ENCODE measurements at regions not wholly inside any gene's neighbourhood (a gene's known extent, or its start where the extent isn't known, plus 50 kb on each side); places are given as distances from the start of the nearest gene placed in this dataset.
"Not testable (repeated sequence)": the region's sequence is repeated elsewhere in the genome, so short reads cannot be mapped to it uniquely, and the experiment has no call there.

DNA sequence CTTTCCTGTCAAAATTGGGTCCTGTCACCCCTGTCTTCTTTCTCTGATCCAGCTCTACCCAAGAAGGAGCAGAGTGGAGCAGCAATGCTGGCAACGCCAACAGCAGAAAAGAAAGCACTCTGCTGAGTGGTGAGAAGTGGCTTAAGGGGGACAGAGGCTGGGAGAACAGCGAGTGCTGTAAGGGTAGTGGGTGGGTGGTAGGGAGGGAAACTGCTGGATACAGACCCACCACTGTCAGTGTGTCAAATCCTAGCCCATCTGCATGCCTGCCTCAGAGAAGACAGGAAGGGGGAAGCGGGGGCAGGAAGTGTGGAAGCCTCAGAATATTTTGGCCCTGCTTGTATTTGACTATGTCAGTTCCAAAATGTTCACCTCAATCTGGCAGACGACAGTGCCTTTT, 170.4 kb upstream of the MAST4 start:
- no peak for DNase-seq

- no peak for DNase-seq
Measured at GRCh38 chr5:66426259-66427138, 169.7 kb upstream of the MAST4 start.

GRCh38 chr5:66427139-66427442, 169.1 kb upstream of the MAST4 start:
- DNase-seq, result no peak

GRCh38 chr5:66436721-66437120, 159.5 kb upstream of the MAST4 start:
- no peak for DNase-seq

DNA sequence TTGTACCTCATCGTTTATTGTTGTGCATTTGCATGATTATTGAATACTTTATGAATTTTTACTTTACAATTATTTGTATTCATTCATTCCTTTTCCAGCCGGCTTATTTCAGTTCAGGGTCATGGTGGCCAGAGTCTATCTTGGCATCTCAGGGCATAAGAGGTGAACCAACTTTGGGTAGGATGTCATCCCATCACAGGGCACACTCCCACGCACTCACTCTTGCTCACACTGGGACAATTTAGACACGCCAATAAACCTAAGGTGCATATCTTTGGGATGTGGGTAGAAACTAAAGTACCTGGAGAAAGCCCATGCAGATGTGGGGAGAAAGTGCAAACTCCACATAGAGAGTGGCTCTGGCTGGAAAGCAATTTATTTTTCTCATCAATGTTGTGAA, 158.1 kb upstream of the MAST4 start:
- no peak for DNase-seq

DNA sequence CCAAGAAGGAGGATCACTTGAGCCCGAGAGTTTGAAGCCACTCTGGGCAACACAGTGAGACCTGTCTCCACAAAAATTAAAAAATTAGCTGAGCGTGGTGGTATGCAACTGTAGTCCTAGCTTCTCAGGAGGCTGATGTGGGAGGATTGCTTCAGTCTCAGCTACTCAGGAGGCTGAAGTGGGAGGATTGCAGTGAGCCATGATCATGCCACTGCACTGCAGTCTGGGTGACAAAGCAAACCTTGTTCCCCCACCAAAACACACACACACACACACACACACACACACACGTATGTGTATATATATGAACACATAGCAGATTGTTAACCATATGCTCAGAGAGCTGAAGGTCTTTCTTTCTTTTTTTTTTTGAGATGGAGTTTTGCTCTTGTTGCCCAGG, 157.5 kb upstream of the MAST4 start:
- DNase-seq, result no peak

DNA sequence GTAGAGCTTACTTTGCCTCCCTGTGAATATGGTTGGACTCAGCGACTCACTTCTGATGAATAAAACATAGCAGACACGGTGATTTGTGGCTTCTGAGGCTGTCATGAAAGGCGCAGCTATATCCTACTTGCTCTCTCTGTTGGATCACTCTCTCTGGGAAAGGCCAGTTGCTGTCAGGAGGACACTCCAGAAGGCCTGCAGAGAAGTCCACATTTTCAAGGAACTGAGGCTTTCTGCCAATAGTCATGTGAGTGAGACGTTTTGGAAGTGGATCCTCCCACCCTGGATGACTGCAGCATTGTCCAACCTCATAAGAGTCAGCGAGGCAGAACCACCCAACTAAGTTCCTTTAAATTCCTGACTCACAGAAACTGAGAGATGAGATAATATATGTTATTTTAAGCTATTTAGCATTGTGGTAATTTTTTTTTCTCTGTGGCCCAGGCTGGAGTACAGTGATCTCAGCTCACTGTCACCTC, 156.0 kb upstream of the MAST4 start:
- no peak for DNase-seq

DNA sequence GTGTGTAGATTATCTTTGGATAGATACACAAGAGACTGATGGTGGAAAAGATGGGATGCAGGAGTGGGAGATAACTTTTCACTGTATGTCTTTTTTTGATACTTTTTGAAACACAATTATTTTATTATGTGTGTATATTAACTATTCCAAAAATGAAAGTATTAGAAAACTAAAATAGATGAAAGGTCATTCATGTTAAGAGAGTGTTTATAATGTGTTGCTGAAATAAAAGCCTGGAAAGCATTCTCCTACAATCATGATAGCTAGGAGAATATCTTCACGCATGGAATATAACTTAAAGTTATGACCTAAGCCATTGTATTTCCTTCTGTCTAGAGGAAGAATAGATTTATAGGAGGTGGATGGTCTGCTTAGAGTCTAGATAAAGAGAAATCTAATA, 154.8 kb upstream of the MAST4 start:
- no peak for DNase-seq

GRCh38 chr5:66442951-66443445, 153.2 kb upstream of the MAST4 start:
- no peak for DNase-seq

GRCh38 chr5:66443462-66444130, 152.6 kb upstream of the MAST4 start:
- no peak for DNase-seq

- DNase-seq, result not testable (repeated sequence)
Measured at GRCh38 chr5:66448070-66448469, 148.1 kb upstream of the MAST4 start.

- DNase-seq, result no peak
Measured at GRCh38 chr5:66450237-66450636, 146.0 kb upstream of the MAST4 start.

DNA sequence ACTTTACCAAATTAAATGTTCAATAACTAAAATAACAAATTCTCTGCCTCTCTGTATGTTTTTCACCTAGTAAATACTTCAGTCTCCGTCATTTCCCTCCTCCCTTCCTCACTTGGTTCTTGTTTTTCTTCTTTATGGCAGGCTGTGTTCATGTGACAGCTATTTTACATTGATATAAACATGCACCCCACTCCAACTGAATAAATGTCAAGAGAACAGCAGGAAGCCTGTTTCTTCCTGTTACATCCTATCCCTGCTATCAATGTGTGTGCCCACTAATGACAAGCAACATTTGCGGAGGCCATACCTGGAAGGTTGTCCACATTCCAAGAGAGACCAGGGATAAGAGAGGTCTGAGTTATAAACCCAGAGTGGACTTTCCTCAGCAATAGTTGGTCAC, 145.2 kb upstream of the MAST4 start:
- DNase-seq, result no peak

DNA sequence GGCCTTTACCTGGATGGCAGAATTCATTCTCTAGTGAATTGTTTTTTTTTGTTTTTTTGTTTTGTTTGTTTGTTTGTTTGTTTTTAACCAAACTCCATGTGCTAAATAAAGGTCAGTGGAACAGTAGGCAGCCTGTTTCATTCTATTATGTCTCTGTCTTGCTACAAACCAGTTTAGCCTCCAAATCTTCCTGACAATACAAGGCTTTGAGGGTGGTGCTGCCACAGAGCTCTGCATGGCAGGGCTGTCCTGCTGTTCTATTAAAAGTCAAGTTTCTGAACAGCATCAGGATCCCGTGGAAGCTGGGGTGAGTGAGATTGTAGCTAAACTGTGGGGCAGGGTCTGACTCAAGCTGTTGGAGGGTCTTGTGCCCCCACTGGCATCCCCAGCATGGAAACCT, 144.1 kb upstream of the MAST4 start:
- DNase-seq, result no peak

- no peak for DNase-seq
Measured at GRCh38 chr5:66454186-66455078, 141.8 kb upstream of the MAST4 start.

DNA sequence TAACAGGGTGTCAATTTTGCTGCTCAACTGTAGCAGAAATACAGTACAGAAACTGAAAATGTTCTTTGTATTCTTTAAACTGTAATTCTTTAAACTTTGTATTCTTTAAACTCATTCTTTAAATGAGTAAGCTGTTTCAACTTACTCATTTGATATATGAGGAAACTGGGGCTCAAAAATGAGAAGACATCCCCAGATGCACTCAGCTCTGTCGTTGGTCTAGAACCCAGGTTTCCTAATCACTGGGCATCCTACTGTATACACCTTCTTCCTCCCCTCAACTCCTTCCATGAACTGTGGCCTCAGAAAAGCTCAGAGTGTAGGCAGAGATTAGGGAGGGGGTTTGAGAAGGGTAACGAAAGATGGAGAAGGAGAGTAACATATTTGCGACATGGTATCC, 136.5 kb upstream of the MAST4 start:
- no peak for DNase-seq

GRCh38 chr5:66467564-66467963, 128.6 kb upstream of the MAST4 start:
- DNase-seq, result no peak

DNA sequence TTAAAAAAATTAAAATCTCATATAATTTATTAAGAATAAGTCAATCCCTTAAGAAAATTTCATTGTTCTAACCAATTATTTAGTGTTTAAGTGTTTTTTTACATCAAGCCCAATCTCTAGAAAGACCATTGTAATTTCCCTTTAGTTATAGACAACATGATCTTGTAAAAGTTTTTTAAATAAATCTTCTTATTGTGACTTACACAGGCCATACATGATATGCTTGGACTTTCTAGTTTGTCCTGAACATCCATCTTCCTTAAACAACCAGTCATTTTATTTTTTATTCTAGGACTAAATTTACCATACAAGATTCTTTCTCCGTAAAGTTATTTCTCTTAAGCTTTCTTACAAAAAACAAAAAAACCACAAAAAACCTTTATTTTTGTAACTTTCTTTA, 126.5 kb upstream of the MAST4 start:
- DNase-seq, result no peak

DNA sequence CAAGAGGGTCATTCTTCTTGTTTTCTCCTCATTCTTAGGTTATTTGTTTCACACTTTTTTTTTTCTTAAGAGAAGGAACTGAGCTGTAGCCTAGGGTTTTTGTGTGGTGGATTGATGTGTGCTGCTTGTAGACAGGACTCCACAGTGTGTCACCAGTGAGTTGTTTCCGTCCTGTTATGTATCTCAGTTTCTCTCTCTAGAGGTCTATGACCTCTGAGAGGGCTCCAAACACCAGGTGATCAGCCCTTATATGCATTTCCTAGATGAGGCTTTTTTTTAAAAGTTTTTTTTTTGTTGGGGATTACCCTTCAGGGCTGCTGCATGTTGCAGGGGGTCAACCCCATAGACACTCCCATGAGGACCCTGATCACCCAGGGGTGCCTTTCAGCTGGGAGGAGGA, 124.2 kb upstream of the MAST4 start:
- DNase-seq, result no peak

GRCh38 chr5:66475731-66476130, 120.5 kb upstream of the MAST4 start:
- DNase-seq, result no peak

DNA sequence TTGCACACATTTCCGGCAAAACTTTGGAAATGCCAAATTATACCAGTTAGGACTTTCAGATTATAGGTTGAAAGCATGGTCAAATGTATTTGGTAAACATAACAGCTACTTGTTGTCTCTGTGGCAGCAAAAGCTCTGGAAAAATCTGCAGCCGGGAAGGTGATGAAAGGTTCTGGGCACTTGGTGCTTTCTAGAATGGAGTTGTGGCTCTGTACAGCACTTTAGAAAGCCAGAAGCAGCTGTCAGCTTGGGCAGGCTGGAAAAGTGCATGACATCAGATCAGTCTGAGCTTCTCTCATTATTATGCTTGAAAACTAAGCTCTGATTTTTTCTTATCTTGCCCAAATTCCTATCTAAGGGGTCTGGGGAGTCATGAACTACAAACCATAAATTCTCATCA, 118.6 kb upstream of the MAST4 start:
- no peak for DNase-seq

DNA sequence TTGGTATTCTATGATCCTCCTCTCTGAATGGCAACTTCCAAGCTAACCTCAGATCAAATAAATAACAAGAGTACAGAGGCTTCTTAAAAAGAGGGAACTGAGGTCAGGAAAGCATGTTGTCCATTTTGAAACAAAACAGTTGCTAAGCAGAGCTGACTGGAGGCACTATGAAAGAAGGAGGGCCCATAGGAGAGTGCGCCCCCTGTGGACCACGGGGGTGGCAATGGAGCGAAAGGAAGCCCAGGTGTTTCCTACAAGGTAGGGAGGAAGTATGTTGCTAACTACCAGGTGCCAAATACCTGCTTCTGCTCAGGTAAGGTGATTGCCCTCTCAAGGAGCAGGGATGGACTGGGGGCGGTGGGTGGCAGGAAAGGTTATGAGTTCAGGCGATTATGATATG, 101.8 kb upstream of the MAST4 start:
- DNase-seq, result no peak

DNA sequence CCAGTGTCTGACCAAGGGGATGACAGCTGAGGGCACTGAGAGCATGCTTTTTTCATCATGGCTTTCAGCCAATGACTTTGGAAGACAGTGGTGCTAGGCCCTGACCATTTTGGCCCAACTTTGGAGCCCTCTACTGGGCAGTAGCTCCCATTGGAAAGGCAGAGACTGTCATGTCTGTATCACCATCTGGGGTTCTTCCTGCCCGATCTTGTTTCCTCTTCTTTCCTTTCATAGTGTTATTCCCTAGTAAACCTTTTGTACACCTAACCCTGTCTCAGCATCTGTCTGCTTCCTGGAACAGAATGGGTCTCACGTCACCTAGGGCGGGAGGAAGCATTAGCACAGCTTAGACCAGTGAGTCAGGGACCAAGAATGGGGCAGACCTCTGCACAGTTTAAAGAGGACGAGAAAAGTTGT, 97.4 kb upstream of the MAST4 start:
- no peak for DNase-seq
